ENCODE measurements at regions not wholly inside any gene's neighbourhood (a gene's known extent, or its start where the extent isn't known, plus 50 kb on each side); places are given as distances from the start of the nearest gene placed in this dataset.

- TF ChIP-seq CTCF (IDR thresholded peaks at IDR 0.05; ENCODE audit: extremely low read depth, insufficient read depth, missing control alignments) = no peak
- in situ Hi-C loops (cut with MboI; ENCODE audit: low pct_unique_long_range_greater_than_20kb, low sequenced_read_pairs, unreplicated experiment) = no loop called here
- DNase-seq (ENCODE audit: low spot score) = no peak
These were observed 304.4 kb downstream of the AASDHPPT start for GRCh38 chr11:106381895-106382294.

- in situ Hi-C loops (cut with MboI; ENCODE audit: low pct_unique_long_range_greater_than_20kb, low sequenced_read_pairs, unreplicated experiment) = no loop called here
- no peak for TF ChIP-seq CTCF (IDR thresholded peaks at IDR 0.05; ENCODE audit: extremely low read depth, insufficient read depth, missing control alignments)
- DNase-seq (ENCODE audit: low spot score) = no peak
These were observed 307.0 kb downstream of the AASDHPPT start for GRCh38 chr11:106384429-106384828.

- in situ Hi-C loops (cut with MboI; ENCODE audit: low pct_unique_long_range_greater_than_20kb, low sequenced_read_pairs, unreplicated experiment) = no loop called here
- TF ChIP-seq CTCF (IDR thresholded peaks at IDR 0.05; ENCODE audit: extremely low read depth, insufficient read depth, missing control alignments) = no peak
- no peak for DNase-seq (ENCODE audit: low spot score)
These were observed 309.1 kb downstream of the AASDHPPT start for GRCh38 chr11:106386519-106386918.

GRCh38 chr11:106389101-106389500 lies 311.6 kb downstream of the AASDHPPT start:
- DNase-seq (ENCODE audit: low spot score) = no peak
- no peak for TF ChIP-seq CTCF (IDR thresholded peaks at IDR 0.05; ENCODE audit: extremely low read depth, insufficient read depth, missing control alignments)

GRCh38 chr11:106390078-106390477 lies 312.6 kb downstream of the AASDHPPT start:
- DNase-seq (ENCODE audit: low spot score) = no peak
- in situ Hi-C loops (cut with MboI; ENCODE audit: low pct_unique_long_range_greater_than_20kb, low sequenced_read_pairs, unreplicated experiment) = no loop called here
- TF ChIP-seq CTCF (IDR thresholded peaks at IDR 0.05; ENCODE audit: extremely low read depth, insufficient read depth, missing control alignments) = no peak

More at GRCh38 chr11:106389101-106389500, 311.6 kb downstream of the AASDHPPT start:
- in situ Hi-C loops (cut with MboI; ENCODE audit: low pct_unique_long_range_greater_than_20kb, low sequenced_read_pairs, unreplicated experiment) = no loop called here

- TF ChIP-seq CTCF (IDR thresholded peaks at IDR 0.05; ENCODE audit: extremely low read depth, insufficient read depth, missing control alignments) = no peak
- in situ Hi-C loops (cut with MboI; ENCODE audit: low pct_unique_long_range_greater_than_20kb, low sequenced_read_pairs, unreplicated experiment) = no loop called here
- no peak for DNase-seq (ENCODE audit: low spot score)
These were observed 314.4 kb downstream of the AASDHPPT start for GRCh38 chr11:106391771-106392420.
